Sigmoid colon (tissue), 4 donors: ENCODE measurements at regions not wholly inside any gene's neighbourhood (a gene's known extent, or its start where the extent isn't known, plus 50 kb on each side); places are given as distances from the start of the nearest gene placed in this dataset.

Experiments used
- CTCF ChIP-seq, 4 experiments: fragments of 450-650 bp in 3 of 4; fragments of 200-600 bp in 1 of 4; IDR thresholded peaks; one replicate each; pipeline ENCODE4 v1.5.1; 2016 to 2019; ENCODE audit warnings: antibody characterized with exemption in 4 of 4, mild to moderate bottlenecking in 3 of 4, moderate library complexity in 2 of 4
- EP300 ChIP-seq, 4 donors: sonication (generic); formaldehyde crosslinking; IDR thresholded peaks; one replicate each; pipeline ENCODE4 v1.6.1; 2017; ENCODE audit warnings: antibody characterized with exemption in 4 of 4
- POLR2A ChIP-seq, 2 donors: fragments of 450-650 bp; IDR thresholded peaks; one replicate each; pipeline ENCODE4 v1.6.1; 2016; ENCODE audit warnings: antibody characterized with exemption in 2 of 2, mild to moderate bottlenecking in 2 of 2, moderate library complexity in 2 of 2
- POLR2AphosphoS5 ChIP-seq, 4 donors: sonication (generic); formaldehyde crosslinking; IDR thresholded peaks; one replicate each; pipeline ENCODE4 v1.6.1; 2017; ENCODE audit warnings: antibody characterized with exemption in 4 of 4

GRCh38 chr16:5442054-5442453 is 344.5 kb upstream of the EEF2KMT start:
- TF ChIP-seq CTCF (IDR thresholded peaks at IDR 0.05) (no peak), POLR2A (IDR thresholded peaks at IDR 0.05) (no peak), POLR2AphosphoS5 (IDR thresholded peaks at IDR 0.05) (no peak), EP300 (IDR thresholded peaks at IDR 0.05) (no peak)
